ENCODE measurements at regions not wholly inside any gene's neighbourhood (a gene's known extent, or its start where the extent isn't known, plus 50 kb on each side); places are given as distances from the start of the nearest gene placed in this dataset.

DNA sequence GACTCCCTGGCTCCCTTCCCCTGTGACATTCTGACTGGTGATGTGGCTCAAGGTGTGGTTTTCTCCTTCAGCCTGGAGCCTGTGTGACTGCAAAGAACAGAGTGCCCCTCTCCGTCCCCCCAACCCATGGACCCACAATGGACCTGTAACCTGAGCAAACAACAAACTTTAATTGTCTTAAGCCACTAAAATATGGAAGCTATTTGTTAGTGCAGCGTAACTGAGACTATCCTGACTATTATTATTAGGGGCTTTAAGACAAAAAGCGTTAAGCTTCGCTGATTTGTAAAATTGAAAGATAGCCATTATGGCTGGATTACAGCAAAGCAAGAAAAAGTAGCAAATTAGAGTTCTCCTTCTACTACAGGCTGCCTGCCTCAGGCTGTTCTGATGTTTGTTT is 426.9 kb downstream of the STK39 start:
- H3K27ac ChIP-seq = no peak overlapping the region
- H3K36me3 ChIP-seq = no peaks in the 10 kb centered on the region
- TF ChIP-seq, protein P1, sequence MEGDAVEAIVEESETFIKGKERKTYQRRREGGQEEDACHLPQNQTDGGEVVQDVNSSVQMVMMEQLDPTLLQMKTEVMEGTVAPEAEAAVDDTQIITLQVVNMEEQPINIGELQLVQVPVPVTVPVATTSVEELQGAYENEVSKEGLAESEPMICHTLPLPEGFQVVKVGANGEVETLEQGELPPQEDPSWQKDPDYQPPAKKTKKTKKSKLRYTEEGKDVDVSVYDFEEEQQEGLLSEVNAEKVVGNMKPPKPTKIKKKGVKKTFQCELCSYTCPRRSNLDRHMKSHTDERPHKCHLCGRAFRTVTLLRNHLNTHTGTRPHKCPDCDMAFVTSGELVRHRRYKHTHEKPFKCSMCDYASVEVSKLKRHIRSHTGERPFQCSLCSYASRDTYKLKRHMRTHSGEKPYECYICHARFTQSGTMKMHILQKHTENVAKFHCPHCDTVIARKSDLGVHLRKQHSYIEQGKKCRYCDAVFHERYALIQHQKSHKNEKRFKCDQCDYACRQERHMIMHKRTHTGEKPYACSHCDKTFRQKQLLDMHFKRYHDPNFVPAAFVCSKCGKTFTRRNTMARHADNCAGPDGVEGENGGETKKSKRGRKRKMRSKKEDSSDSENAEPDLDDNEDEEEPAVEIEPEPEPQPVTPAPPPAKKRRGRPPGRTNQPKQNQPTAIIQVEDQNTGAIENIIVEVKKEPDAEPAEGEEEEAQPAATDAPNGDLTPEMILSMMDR (IDR thresholded peaks at IDR 0.05) = no peak
- H3K4me3 ChIP-seq = no peak overlapping the region
- H3K4me1 ChIP-seq = no peaks in the 10 kb centered on the region
- no peaks in the 10 kb centered on the region for H3K9me3 ChIP-seq
- no peak for DNase-seq (ENCODE audit: low spot score in 2 of 2)
- intact Hi-C loops (cut with DNase I) = no loop called here
- H3K27me3 ChIP-seq = no peaks in the 10 kb centered on the region

GRCh38 chr2:167818521-167818920 is 428.9 kb downstream of the STK39 start:
- Histone ChIP-seq H3K36me3 (no peaks in the 10 kb centered on the region), H3K27ac (no peak overlapping the region), H3K9me3 (no peaks in the 10 kb centered on the region), H3K4me1 (no peaks in the 10 kb centered on the region), H3K27me3 (no peaks in the 10 kb centered on the region), H3K4me3 (no peak overlapping the region)
- intact Hi-C loops (cut with DNase I) = no loop called here
- TF ChIP-seq, protein P1 (IDR thresholded peaks at IDR 0.05) = no peak
- DNase-seq (ENCODE audit: low spot score in 2 of 2) = no peak

DNA sequence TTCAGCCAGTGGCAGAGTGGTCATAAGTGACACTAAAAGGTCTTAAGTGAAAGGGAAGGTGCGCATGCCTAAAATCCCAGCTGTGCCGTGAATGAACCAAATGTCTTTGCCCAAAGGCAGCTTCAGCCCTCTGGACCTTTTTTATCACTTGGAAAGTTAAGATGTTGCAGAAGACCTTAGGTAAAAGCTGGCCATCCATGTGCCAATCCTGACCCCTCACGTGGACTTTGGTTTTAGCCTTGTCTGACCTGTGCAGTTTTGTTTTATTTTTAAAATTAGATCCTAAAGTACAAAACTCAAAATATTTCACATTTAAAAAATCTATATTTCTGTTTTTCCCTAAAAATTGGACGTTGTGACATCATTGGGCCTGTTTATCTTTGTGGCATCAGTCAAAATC is 429.5 kb downstream of the STK39 start:
- no peaks in the 10 kb centered on the region for H3K36me3 ChIP-seq
- intact Hi-C loops (cut with DNase I) = no loop called here
- no peak overlapping the region for H3K4me3 ChIP-seq
- H3K9me3 ChIP-seq = no peaks in the 10 kb centered on the region
- H3K27ac ChIP-seq = no peak overlapping the region
- H3K4me1 ChIP-seq = no peaks in the 10 kb centered on the region
- TF ChIP-seq, protein P1 (IDR thresholded peaks at IDR 0.05) = no peak
- DNase-seq (ENCODE audit: low spot score in 2 of 2) = no peak
- H3K27me3 ChIP-seq = no peaks in the 10 kb centered on the region

- H3K9me3 ChIP-seq = no peaks in the 10 kb centered on the region
- intact Hi-C loops (cut with DNase I) = no loop called here
- DNase-seq (ENCODE audit: low spot score in 2 of 2) = no peak
Measured at GRCh38 chr2:167817422-167817821, 430.0 kb downstream of the STK39 start.

DNA sequence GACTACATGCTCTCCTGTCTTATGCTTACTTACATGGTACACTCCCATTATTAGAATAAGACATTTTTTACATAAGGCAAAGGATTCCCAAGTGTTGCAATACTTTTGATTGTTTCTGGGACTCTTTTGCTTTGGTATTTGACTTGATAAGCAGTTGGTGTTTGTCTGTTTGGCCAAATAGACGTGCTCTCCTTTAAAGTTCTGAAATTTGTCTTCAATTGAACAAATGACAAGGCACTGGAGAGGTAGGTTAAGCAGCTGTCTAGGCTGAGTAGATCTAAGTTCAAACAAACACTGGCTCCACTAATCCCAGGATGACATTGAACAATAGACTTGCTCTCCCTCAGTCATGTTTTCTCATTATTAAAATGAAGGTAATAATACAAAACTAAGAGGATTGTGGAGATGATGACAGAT is 430.5 kb downstream of the STK39 start:
- Histone ChIP-seq H3K4me1 (no peaks in the 10 kb centered on the region), H3K4me3 (no peak overlapping the region), H3K27ac (no peak overlapping the region), H3K9me3 (no peaks in the 10 kb centered on the region), H3K27me3 (no peaks in the 10 kb centered on the region), H3K36me3 (no peaks in the 10 kb centered on the region)
- intact Hi-C loops (cut with DNase I) = no loop called here
- no peak for DNase-seq (ENCODE audit: low spot score in 2 of 2)
- TF ChIP-seq, protein P1 (IDR thresholded peaks at IDR 0.05) = no peak

More at GRCh38 chr2:167817422-167817821, 430.0 kb downstream of the STK39 start:
- TF ChIP-seq, protein P1 (IDR thresholded peaks at IDR 0.05) = no peak
- Histone ChIP-seq H3K4me3 (no peak overlapping the region), H3K27me3 (no peaks in the 10 kb centered on the region), H3K36me3 (no peaks in the 10 kb centered on the region), H3K4me1 (no peaks in the 10 kb centered on the region), H3K27ac (no peak overlapping the region)
